ENCODE measurements at regions not wholly inside any gene's neighbourhood (a gene's known extent, or its start where the extent isn't known, plus 50 kb on each side); places are given as distances from the start of the nearest gene placed in this dataset.

DNA sequence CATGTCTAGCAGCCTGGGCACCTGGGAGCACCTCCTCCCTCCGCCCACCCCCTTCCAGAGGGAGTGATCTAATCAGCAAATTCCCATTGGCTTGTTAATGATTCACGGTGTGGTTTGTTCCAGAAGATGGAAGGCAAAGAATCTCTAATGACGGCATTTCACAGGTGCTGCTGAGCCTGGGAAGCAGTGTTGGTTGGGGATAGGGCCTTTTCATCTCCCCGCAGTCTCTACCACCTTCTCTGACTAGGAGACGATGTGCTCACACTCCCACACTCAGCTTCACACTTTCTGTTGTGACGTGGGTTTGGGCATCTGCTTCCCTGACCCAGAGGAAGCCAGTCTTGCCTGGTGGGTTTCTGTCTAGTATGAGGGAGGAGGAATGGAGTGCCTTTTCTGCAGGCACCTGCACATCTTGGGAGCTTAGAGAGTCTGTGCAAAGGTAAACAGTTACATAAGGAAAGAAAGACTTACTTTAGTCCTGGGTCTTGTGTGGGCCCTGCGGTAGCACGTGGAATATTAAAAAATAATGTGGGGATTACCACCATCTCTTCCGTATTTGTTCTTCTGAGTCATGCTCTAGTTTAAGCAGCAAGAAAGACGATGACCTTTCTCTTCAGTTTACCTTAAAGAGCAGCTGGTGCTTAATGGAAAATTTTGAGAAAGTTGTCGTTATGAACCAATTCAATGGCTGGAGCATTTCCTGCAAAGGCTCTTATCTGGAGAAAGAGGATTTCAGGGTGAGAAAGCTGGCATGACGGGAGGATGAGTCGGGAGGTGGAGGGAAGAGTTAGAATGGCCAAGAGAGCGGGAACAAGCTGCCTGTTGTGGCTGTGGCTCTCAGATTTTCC, 70.6 kb upstream of the ARHGAP5 start:
- TF ChIP-seq ATF1 (CRISPR knock-in tag; IDR thresholded peaks at IDR 0.05) (no peak), ATF1 (tag; IDR thresholded peaks at IDR 0.05) (no peak), SRF (CRISPR knock-in tag; IDR thresholded peaks at IDR 0.05) (no peak), SAFB (IDR thresholded peaks at IDR 0.05; ENCODE audit: borderline replicate concordance, low read depth, low read length) (no peak), RFX5 (IDR thresholded peaks at IDR 0.05; ENCODE audit: low read depth, low read length) (no peak), ZBTB1 (CRISPR knock-in tag; IDR thresholded peaks at IDR 0.05; ENCODE audit: borderline replicate concordance, low read depth) (no peak), SMAD1 (IDR thresholded peaks at IDR 0.05; ENCODE audit: low read depth, low read length, partially characterized antibody) (no peak), MIER1 (IDR thresholded peaks at IDR 0.05; ENCODE audit: low read depth) (no peak), ZNF696 (CRISPR knock-in tag; conservative IDR thresholded peaks at IDR 0.05) (no peak), TOE1 (IDR thresholded peaks at IDR 0.05; ENCODE audit: borderline replicate concordance) (no peak), TOE1 (CRISPR knock-in tag; IDR thresholded peaks at IDR 0.05; ENCODE audit: borderline replicate concordance, low read depth) (no peak), ZSCAN29 (IDR thresholded peaks at IDR 0.05) (no peak)
- TF ChIP-seq, protein P1, sequence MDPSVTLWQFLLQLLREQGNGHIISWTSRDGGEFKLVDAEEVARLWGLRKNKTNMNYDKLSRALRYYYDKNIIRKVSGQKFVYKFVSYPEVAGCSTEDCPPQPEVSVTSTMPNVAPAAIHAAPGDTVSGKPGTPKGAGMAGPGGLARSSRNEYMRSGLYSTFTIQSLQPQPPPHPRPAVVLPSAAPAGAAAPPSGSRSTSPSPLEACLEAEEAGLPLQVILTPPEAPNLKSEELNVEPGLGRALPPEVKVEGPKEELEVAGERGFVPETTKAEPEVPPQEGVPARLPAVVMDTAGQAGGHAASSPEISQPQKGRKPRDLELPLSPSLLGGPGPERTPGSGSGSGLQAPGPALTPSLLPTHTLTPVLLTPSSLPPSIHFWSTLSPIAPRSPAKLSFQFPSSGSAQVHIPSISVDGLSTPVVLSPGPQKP (CRISPR knock-in tag; IDR thresholded peaks at IDR 0.05) = no peak
- TF ChIP-seq, protein P2, sequence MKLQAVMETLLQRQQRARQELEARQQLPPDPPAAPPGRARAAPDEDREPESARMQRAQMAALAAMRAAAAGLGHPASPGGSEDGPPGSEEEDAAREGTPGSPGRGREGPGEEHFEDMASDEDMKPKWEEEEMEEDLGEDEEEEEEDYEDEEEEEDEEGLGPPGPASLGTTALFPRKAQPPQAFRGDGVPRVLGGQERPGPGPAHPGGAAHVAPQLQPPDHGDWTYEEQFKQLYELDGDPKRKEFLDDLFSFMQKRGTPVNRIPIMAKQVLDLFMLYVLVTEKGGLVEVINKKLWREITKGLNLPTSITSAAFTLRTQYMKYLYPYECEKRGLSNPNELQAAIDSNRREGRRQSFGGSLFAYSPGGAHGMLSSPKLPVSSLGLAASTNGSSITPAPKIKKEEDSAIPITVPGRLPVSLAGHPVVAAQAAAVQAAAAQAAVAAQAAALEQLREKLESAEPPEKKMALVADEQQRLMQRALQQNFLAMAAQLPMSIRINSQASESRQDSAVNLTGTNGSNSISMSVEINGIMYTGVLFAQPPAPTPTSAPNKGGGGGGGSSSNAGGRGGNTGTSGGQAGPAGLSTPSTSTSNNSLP (IDR thresholded peaks at IDR 0.05; ENCODE audit: borderline replicate concordance, low read depth, low read length) = no peak
